H9 (cell line): ENCODE measurements at regions not wholly inside any gene's neighbourhood (a gene's known extent, or its start where the extent isn't known, plus 50 kb on each side); places are given as distances from the start of the nearest gene placed in this dataset.

Experiments used
- DNase-seq: peaks from one replicate; pipeline ENCODE4 v3.0.0-alpha.2; 2017
- H2AFZ ChIP-seq: one replicate; pipeline ENCODE4 v1.6.1; 2013; ENCODE audit warnings: mild to moderate bottlenecking, low read length, control low read depth, moderate library complexity
- H2AK5ac ChIP-seq: 2 replicates; pipeline ENCODE4 v1.6.1; 2013; ENCODE audit warnings: low read length, control low read depth, mixed read lengths; ENCODE audit not compliant: insufficient read length
- H2BK120ac ChIP-seq: one replicate; pipeline ENCODE4 v1.6.1; 2013; ENCODE audit warnings: low read depth, mild to moderate bottlenecking, low read length, control low read depth, inconsistent platforms; ENCODE audit not compliant: poor library complexity, severe bottlenecking
- H2BK12ac ChIP-seq: 2 replicates; pipeline ENCODE4 v1.6.1; 2013; ENCODE audit warnings: low read length, control low read depth, mixed read lengths, low read depth; ENCODE audit not compliant: insufficient read length
- H2BK15ac ChIP-seq: 2 replicates; pipeline ENCODE4 v1.6.1; 2013; ENCODE audit warnings: low read depth, low read length, control low read depth
- H2BK20ac ChIP-seq: one replicate; pipeline ENCODE4 v1.6.1; 2013; ENCODE audit warnings: low read depth, mild to moderate bottlenecking, low read length, control low read depth, inconsistent platforms; ENCODE audit not compliant: poor library complexity, severe bottlenecking
- H2BK5ac ChIP-seq: 2 replicates; pipeline ENCODE4 v1.6.1; 2013; ENCODE audit warnings: low read length, control low read depth, mixed read lengths; ENCODE audit not compliant: insufficient read length
- H3K14ac ChIP-seq: 2 replicates; pipeline ENCODE4 v1.6.1; 2013; ENCODE audit warnings: low read length, control low read depth; ENCODE audit not compliant: insufficient read depth
- H3K18ac ChIP-seq: 2 replicates; pipeline ENCODE4 v1.6.1; 2013; ENCODE audit warnings: low read depth, mild to moderate bottlenecking, mixed read lengths, low read length, control low read depth; ENCODE audit not compliant: insufficient read length
- H3K23ac ChIP-seq: 2 replicates; pipeline ENCODE4 v1.6.1; 2013; ENCODE audit warnings: low read length, control low read depth, mixed read lengths, low read depth; ENCODE audit not compliant: insufficient read length
- H3K23me2 ChIP-seq: 2 replicates; pipeline ENCODE4 v1.6.1; 2013; ENCODE audit warnings: low read depth, mild to moderate bottlenecking, mixed read lengths, low read length, control low read depth; ENCODE audit not compliant: insufficient read length, poor library complexity, severe bottlenecking
- H3K27ac ChIP-seq: 2 replicates; pipeline ENCODE4 v1.5.1; 2013; ENCODE audit warnings: low read length, control low read depth, mixed read lengths, low read depth; ENCODE audit not compliant: insufficient read length
- H3K27me3 ChIP-seq: 2 replicates; pipeline ENCODE4 v1.6.1; 2013; ENCODE audit warnings: low read length, control low read depth, inconsistent platforms; ENCODE audit not compliant: insufficient read depth
- H3K4ac ChIP-seq: 2 replicates; pipeline ENCODE4 v1.6.1; 2013; ENCODE audit warnings: low read depth, mild to moderate bottlenecking, control low read depth, inconsistent platforms, low read length, moderate library complexity
- H3K4me1 ChIP-seq: 2 replicates; pipeline ENCODE4 v1.6.1; 2013; ENCODE audit warnings: low read length, control low read depth, inconsistent platforms; ENCODE audit not compliant: insufficient read depth
- H3K4me2 ChIP-seq: 2 replicates; pipeline ENCODE4 v1.6.1; 2013; ENCODE audit warnings: low read length, control low read depth, mixed read lengths; ENCODE audit not compliant: insufficient read length, insufficient read depth
- H3K56ac ChIP-seq: 2 replicates; pipeline ENCODE4 v1.6.1; 2013; ENCODE audit warnings: low read depth, mild to moderate bottlenecking, mixed read lengths, low read length, control low read depth; ENCODE audit not compliant: insufficient read length
- H3K79me1 ChIP-seq: 2 replicates; pipeline ENCODE4 v1.6.1; 2013; ENCODE audit warnings: low read depth, mild to moderate bottlenecking, moderate library complexity, low read length, control low read depth, inconsistent platforms; ENCODE audit not compliant: insufficient read depth, poor library complexity, severe bottlenecking
- H3K79me2 ChIP-seq: 2 replicates; pipeline ENCODE4 v1.6.1; 2013; ENCODE audit warnings: low read length, control low read depth, inconsistent platforms; ENCODE audit not compliant: insufficient read depth
- H3K9ac ChIP-seq: 2 replicates; pipeline ENCODE4 v1.6.1; 2013; ENCODE audit warnings: low read length, control low read depth, mixed read lengths; ENCODE audit not compliant: insufficient read length; ENCODE audit errors: extremely low read depth
- H3K9me3 ChIP-seq: one replicate; pipeline ENCODE4 v1.6.1; 2013; ENCODE audit warnings: low read depth, low read length, inconsistent platforms; ENCODE audit not compliant: control insufficient read depth
- H3T11ph ChIP-seq: one replicate; pipeline ENCODE4 v1.6.1; 2013; ENCODE audit warnings: mild to moderate bottlenecking, low read length, control low read depth, inconsistent platforms
- H4K20me1 ChIP-seq: one replicate; pipeline ENCODE4 v1.6.1; 2013; ENCODE audit not compliant: control insufficient read depth, insufficient read length, insufficient read depth
- H4K5ac ChIP-seq: 2 replicates; pipeline ENCODE4 v1.6.1; 2013; ENCODE audit warnings: low read depth, mild to moderate bottlenecking, mixed read lengths, low read length, control low read depth; ENCODE audit not compliant: insufficient read length
- H4K8ac ChIP-seq: replicated peaks from 2 replicates; pipeline ENCODE4 v1.6.1; 2013; ENCODE audit warnings: low read length, control low read depth, mixed read lengths, low read depth; ENCODE audit not compliant: insufficient read length
- H4K91ac ChIP-seq: 2 replicates; pipeline ENCODE4 v1.6.1; 2013; ENCODE audit warnings: low read depth, mild to moderate bottlenecking, moderate library complexity, mixed read lengths, low read length, control low read depth; ENCODE audit not compliant: insufficient read length
- H3K27ac Mint-ChIP-seq, 3 experiments: 2 replicates in 2 of 3; 3 replicates in 1 of 3; pipeline ENCODE4 v1.8.0; 2020 to 2021; ENCODE audit warnings: mixed read lengths in 3 of 3, mild to moderate bottlenecking in 1 of 3, moderate library complexity in 1 of 3
- H3K27me3 Mint-ChIP-seq: 2 replicates; pipeline ENCODE4 v1.8.0; 2021; ENCODE audit warnings: low read depth, mild to moderate bottlenecking, moderate library complexity, mixed read lengths
- H3K36me3 Mint-ChIP-seq, 3 experiments: 2 replicates in 2 of 3; 3 replicates in 1 of 3; pipeline ENCODE4 v1.8.0; 2020 to 2021; ENCODE audit warnings: low read depth in 3 of 3, mixed read lengths in 3 of 3; ENCODE audit not compliant: insufficient read depth in 1 of 3
- H3K4me1 Mint-ChIP-seq, 2 experiments: 2 replicates each; pipeline ENCODE4 v1.8.0; 2020; ENCODE audit warnings: mixed read lengths in 2 of 2
- H3K4me3 Mint-ChIP-seq, 2 experiments: 2 replicates in 1 of 2; 3 replicates in 1 of 2; pipeline ENCODE4 v1.8.0; 2020 to 2021; ENCODE audit warnings: mild to moderate bottlenecking in 2 of 2, mixed read lengths in 2 of 2, moderate library complexity in 1 of 2
- H3K9me3 Mint-ChIP-seq, 2 experiments: 2 replicates in 1 of 2; 3 replicates in 1 of 2; pipeline ENCODE4 v1.8.0; 2020; ENCODE audit warnings: mild to moderate bottlenecking in 2 of 2, mixed read lengths in 2 of 2, moderate library complexity in 1 of 2
- WGBS: extraction: QIAGEN DNeasy Blood & Tissue Kit; methylation state at CpG from one replicate; pipeline ENCODE4 v1.1.7; 2013; ENCODE audit warnings: missing lambda C conversion rate, low lambda C conversion rate, mixed read lengths; ENCODE audit not compliant: insufficient read length; ENCODE audit errors: extremely low coverage; 5-methylcytosine and 5-hydroxymethylcytosine counted together
- TF ChIP-seq, protein P1 (sequence below): fragments of 200-600 bp; sonication (generic); conservative IDR thresholded peaks from 3 replicates; pipeline ENCODE4 v1.8.0; 2021; ENCODE audit warnings: antibody characterized with exemption, mild to moderate bottlenecking

DNA sequence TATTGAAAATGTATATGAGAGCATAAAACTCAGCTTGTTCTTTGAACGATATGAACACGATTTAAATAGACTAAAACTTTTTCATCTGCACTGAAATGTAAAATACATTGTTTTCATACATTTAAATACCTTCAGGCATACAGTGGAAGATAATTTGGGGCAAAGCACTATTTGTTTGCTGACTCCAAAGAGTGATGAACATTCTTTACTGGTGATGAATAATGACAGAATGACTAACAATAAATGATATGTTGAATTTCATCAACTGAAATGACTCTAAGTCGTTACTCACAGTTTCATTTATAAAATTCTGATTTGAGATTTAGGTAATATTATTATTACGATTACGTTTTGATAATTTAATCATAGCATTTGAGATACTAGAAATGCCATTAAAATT lies 1160.1 kb downstream of the NLGN4X start:
- no peak overlapping the region for H2BK20ac ChIP-seq
- H3K18ac ChIP-seq, result no peak overlapping the region
- H3K4ac ChIP-seq, result no peak overlapping the region
- no peaks in the 10 kb centered on the region for H3K9me3 ChIP-seq
- no peak overlapping the region for H3K27ac ChIP-seq
- H3K27me3 ChIP-seq, result no peaks in the 10 kb centered on the region
- Mint-ChIP-seq H3K27ac (no peak overlapping the region), H3K27me3 (no peaks in the 10 kb centered on the region), H3K4me1 (peaks cover 0 to 5% of the 10 kb centered on the region in 2 experiments; a peak in 2 of 4 replicates), H3K9me3 (no peaks in the 10 kb centered on the region; a peak in 1 of 5 replicates), H3K4me3 (no peak overlapping the region), H3K36me3 (no peaks in the 10 kb centered on the region)
- H3K56ac ChIP-seq, result no peak overlapping the region
- no peak overlapping the region for H3K23ac ChIP-seq
- no peaks in the 10 kb centered on the region for H3K4me1 ChIP-seq
- no peak overlapping the region for H3K9ac ChIP-seq
- no peaks in the 10 kb centered on the region for H3K23me2 ChIP-seq
- no peak overlapping the region for H4K5ac ChIP-seq
- H4K91ac ChIP-seq, result no peak overlapping the region
- H3T11ph ChIP-seq, result no peak overlapping the region
- no peak overlapping the region for H2BK5ac ChIP-seq
- H2BK120ac ChIP-seq, result no peak overlapping the region
- H3K79me2 ChIP-seq, result no peaks in the 10 kb centered on the region
- no peak for DNase-seq
- no peak overlapping the region for H2AFZ ChIP-seq
- TF ChIP-seq, protein P1, sequence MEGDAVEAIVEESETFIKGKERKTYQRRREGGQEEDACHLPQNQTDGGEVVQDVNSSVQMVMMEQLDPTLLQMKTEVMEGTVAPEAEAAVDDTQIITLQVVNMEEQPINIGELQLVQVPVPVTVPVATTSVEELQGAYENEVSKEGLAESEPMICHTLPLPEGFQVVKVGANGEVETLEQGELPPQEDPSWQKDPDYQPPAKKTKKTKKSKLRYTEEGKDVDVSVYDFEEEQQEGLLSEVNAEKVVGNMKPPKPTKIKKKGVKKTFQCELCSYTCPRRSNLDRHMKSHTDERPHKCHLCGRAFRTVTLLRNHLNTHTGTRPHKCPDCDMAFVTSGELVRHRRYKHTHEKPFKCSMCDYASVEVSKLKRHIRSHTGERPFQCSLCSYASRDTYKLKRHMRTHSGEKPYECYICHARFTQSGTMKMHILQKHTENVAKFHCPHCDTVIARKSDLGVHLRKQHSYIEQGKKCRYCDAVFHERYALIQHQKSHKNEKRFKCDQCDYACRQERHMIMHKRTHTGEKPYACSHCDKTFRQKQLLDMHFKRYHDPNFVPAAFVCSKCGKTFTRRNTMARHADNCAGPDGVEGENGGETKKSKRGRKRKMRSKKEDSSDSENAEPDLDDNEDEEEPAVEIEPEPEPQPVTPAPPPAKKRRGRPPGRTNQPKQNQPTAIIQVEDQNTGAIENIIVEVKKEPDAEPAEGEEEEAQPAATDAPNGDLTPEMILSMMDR, result no peak
- WGBS, result 100% methylated on average over 2 of the region's 5 CpGs
- H4K8ac ChIP-seq, result no peak overlapping the region
- no peak overlapping the region for H3K4me2 ChIP-seq
- no peak overlapping the region for H2BK12ac ChIP-seq
- no peak overlapping the region for H3K14ac ChIP-seq
- no peaks in the 10 kb centered on the region for H4K20me1 ChIP-seq
- no peaks in the 10 kb centered on the region for H3K79me1 ChIP-seq
- H2AK5ac ChIP-seq, result no peak overlapping the region
- no peak overlapping the region for H2BK15ac ChIP-seq
